Chondrocyte (in vitro differentiated cells): ENCODE measurements at regions not wholly inside any gene's neighbourhood (a gene's known extent, or its start where the extent isn't known, plus 50 kb on each side); places are given as distances from the start of the nearest gene placed in this dataset.

Experiments used
- DNase-seq: peaks from one replicate; pipeline ENCODE4 v3.0.0; 2021; ENCODE audit warnings: mixed read lengths, low spot score
- H3K27ac Mint-ChIP-seq: one replicate; pipeline ENCODE4 v1.8.0; 2021; ENCODE audit warnings: mild to moderate bottlenecking, moderate library complexity, mixed read lengths; ENCODE audit not compliant: unreplicated experiment
- H3K27me3 Mint-ChIP-seq: 2 replicates; pipeline ENCODE4 v1.8.0; 2021; ENCODE audit warnings: low read depth, mixed read lengths
- H3K36me3 Mint-ChIP-seq: 2 replicates; pipeline ENCODE4 v1.8.0; 2021; ENCODE audit warnings: low read depth, mixed read lengths
- H3K4me1 Mint-ChIP-seq: 2 replicates; pipeline ENCODE4 v1.8.0; 2021; ENCODE audit warnings: low read depth, mild to moderate bottlenecking, mixed read lengths
- H3K4me3 Mint-ChIP-seq: one replicate; pipeline ENCODE4 v1.8.0; 2021; ENCODE audit warnings: mild to moderate bottlenecking, moderate library complexity, mixed read lengths; ENCODE audit not compliant: unreplicated experiment
- H3K9me3 Mint-ChIP-seq: 2 replicates; pipeline ENCODE4 v1.8.0; 2021; ENCODE audit warnings: low read depth, mixed read lengths
- CTCF ChIP-seq: fragments of 200-600 bp; sonication (generic); IDR thresholded peaks from 2 replicates; pipeline ENCODE4 v1.5.0; 2021; ENCODE audit warnings: antibody characterized with exemption, mild to moderate bottlenecking, moderate library complexity

GRCh38 chr12:89205517-89205916 lies 146.8 kb downstream of the DUSP6 start:
- H3K36me3 Mint-ChIP-seq = no peaks in the 10 kb centered on the region
- peaks cover 11% of the 10 kb centered on the region for H3K4me1 Mint-ChIP-seq
- no peak for TF ChIP-seq CTCF
- H3K27me3 Mint-ChIP-seq = no peaks in the 10 kb centered on the region
- H3K4me3 Mint-ChIP-seq = no peak overlapping the region
- H3K9me3 Mint-ChIP-seq = no peaks in the 10 kb centered on the region
- H3K27ac Mint-ChIP-seq = no peak overlapping the region
- DNase-seq = no peak

- H3K27ac Mint-ChIP-seq = no peak overlapping the region
- H3K4me3 Mint-ChIP-seq = no peak overlapping the region
- peaks cover 2% of the 10 kb centered on the region for H3K4me1 Mint-ChIP-seq
- no peaks in the 10 kb centered on the region for H3K9me3 Mint-ChIP-seq
- DNase-seq = no peak
- H3K27me3 Mint-ChIP-seq = no peaks in the 10 kb centered on the region
- no peak for TF ChIP-seq CTCF
- H3K36me3 Mint-ChIP-seq = no peaks in the 10 kb centered on the region
Measured at GRCh38 chr12:89203144-89203543, 149.2 kb downstream of the DUSP6 start.

DNA sequence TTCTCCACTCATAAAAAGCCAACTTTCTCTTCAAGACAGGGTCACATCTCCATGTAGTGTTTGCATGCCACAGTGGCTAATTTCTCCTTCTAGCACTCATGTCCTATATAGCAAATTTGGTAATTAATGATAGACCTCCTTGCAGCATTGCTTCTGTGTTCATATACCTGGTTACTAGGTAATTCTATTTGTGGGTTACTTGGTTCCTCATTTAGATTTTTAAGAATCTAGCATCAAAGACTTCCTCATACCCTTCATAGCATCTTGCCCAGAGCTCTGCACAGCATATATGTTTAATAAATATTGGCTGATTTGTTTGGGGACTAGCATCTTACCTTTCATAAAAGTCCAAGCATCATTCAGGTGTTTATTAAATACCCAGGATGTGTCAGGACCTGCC lies 152.1 kb downstream of the DUSP6 start:
- Mint-ChIP-seq H3K36me3 (no peaks in the 10 kb centered on the region), H3K27me3 (no peaks in the 10 kb centered on the region), H3K27ac (no peak overlapping the region), H3K4me1 (peaks cover 2% of the 10 kb centered on the region), H3K9me3 (no peaks in the 10 kb centered on the region), H3K4me3 (no peak overlapping the region)
- TF ChIP-seq CTCF = no peak
- no peak for DNase-seq

DNA sequence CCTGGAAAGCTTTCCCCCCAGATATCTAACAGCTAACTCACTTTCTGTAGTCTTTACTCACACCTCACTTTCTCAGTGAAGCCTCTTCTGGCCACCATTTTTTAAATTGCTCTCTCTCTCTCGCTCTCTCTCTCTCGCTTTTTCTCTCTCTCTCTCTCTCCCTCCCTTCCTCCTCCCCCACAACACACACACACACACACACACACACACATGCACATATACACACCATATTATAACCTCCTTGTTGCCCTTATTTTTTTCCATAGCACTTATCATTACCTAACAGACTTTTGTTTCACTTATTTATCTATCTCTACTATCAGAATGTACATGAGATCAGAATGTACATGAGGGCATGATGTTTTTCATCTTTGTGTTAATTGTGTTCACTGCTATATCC lies 156.8 kb downstream of the DUSP6 start:
- H3K27ac Mint-ChIP-seq = no peak overlapping the region
- H3K4me3 Mint-ChIP-seq = no peak overlapping the region
- H3K36me3 Mint-ChIP-seq = no peaks in the 10 kb centered on the region
- TF ChIP-seq CTCF = no peak
- H3K9me3 Mint-ChIP-seq = peaks cover 4% of the 10 kb centered on the region
- no peak for DNase-seq
- H3K27me3 Mint-ChIP-seq = no peaks in the 10 kb centered on the region
- no peaks in the 10 kb centered on the region for H3K4me1 Mint-ChIP-seq

DNA sequence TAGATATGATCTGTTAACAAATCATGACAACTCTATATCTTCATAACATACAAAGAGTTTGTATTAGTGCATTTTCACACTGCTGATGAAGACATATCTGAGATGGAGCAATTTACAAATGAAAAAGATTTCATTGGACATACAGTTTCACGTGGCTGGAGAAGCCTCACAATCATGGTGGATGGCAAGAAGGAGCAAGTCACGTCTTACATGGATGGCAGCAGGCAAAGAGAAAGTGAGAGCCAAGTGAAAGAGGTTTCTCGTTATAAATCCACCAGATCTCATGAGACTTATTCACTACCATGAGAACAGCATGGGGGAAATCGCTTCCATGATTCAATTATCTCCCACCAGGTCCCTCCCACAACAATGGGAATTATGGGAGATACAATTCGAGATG lies 157.6 kb downstream of the DUSP6 start:
- Mint-ChIP-seq H3K9me3 (peaks cover 9% of the 10 kb centered on the region), H3K4me1 (no peaks in the 10 kb centered on the region)

More for the DNA sequence above, 157.6 kb downstream of the DUSP6 start:
- H3K27ac Mint-ChIP-seq = no peak overlapping the region
- H3K4me3 Mint-ChIP-seq = no peak overlapping the region
- no peak for DNase-seq
- no peaks in the 10 kb centered on the region for H3K27me3 Mint-ChIP-seq
- H3K36me3 Mint-ChIP-seq = no peaks in the 10 kb centered on the region
- no peak for TF ChIP-seq CTCF
